Right renal cortex interstitium (tissue), 3 donors: ENCODE measurements at regions not wholly inside any gene's neighbourhood (a gene's known extent, or its start where the extent isn't known, plus 50 kb on each side); places are given as distances from the start of the nearest gene placed in this dataset.

ENCODE experiments used
- DNase-seq, 3 donors: peaks; one replicate each; pipeline ENCODE4 v3.0.0-alpha.2; 2013; ENCODE audit warnings: low read depth in 3 of 3, low spot score in 2 of 3

DNA sequence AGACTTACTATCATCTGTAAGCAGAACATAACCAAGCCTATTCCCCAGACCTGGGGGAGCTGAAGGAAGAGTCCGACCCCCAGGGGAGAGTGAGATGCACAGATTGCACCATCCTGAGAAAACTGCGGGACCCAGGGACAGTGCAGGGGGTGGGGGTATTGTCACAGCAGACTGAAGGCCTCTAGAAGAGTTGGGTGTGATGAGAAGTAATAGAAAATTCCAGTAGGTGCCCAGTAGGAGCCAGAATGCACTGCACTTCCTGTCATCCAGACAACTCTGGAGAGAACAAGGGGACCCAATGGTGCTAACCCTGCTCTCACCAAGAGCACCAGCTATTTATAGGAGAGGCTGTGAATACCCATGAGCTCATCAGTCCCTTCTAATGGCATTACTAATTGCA, 190.1 kb downstream of the BCL11B start:
- DNase-seq = no peak

DNA sequence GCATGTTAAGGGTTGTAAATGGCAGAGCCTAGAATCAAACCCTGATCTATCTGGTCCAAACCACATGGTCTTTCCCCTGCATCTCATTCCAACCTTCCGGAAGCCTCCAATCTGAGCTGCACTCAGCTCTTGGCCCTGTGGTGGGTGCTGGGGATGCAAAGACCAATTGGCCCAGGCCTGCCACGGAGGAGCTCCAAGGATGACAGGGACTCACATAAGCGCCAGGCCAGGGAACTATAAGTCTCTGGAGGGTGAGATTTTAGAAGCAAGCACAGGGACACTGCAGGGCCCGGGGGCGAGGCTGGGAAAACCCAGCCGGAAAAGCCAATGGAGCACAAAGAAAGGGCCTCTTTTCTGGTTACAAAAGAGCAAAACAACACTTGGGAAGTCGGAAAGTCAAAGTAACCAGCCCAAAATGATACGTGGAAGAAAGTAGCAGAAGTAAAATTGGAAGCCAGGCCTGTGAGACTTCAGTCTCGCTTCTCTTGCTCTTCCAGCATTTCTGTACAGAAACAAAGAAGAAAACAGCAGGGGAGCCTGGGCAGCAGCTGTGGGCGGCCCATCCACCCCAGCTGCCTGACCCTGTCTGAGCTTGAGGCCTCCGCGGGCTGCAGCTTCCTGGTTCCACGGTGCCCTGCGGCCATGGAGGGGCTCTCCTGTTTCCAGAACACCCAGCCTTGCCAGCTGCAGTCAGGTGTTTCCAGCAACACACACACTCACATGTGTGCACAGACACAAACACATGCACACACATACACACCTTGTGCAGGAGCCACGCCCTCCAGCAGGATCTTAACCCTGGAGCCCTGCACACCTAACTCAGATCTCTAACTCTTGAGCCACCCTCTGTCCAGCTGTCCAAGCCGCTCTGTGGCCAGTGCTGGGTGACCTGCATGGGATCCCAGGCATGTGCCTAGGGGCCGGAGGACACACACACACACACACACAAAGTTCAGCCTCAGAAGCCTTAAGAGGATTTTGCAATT, 178.2 kb downstream of the BCL11B start:
- no peak for DNase-seq

DNA sequence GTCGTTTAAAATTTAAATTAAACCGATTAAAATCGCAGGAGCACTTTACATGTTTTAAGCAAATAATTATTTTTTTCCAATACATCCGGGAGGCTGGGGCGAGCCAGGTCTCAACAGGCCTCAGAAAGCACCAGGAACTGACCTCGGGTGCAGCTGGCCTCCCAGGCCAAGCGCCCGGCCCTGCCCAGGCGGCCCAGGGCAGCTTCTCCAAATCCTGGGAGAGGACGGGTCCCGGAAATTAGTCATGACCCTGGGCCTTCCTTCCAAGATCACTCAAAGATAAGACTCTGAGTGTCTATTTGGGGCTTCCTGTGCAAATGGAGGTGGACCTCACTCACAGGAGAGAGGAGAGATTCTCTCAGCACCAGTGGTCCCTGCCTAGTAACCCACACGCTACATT, 177.1 kb downstream of the BCL11B start:
- DNase-seq = no peak

DNA sequence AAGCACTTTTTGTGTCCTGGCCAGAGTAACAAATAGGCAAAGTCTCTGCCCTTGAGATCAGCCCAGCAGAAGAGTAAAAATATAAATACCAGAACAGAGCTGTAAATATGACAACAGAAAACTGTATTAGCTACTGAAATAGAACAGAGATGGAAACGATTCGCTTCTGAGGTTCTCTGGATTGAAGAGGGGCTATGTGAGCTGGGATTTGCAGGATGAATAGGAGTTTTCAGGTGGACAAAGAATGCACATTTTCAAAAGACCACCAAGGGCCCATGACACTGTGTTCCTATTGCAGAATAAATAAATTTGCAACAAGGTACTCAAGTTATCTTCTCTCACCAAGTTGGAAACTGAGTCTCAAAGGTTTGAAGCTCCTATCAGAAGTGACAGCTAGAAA, 176.6 kb downstream of the BCL11B start:
- no peak for DNase-seq

DNA sequence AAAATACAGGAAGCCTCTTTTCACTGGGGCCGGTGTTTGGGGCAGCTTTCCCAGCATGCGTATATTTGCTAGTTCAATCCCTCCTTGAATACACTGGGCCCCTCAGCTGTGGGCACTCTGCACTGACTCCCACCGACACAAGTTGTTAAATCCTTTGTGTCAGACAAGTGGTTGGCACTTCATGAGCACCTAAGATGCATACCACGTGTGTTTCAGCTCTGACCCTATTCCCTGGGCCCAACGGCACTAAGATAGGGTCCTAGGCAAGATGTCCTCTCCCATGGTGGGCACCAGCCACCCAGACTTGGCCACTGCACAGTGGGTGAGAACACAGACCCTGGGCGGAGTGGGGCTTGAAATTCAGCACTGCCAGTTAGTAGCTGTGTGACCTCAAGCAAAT, 173.8 kb downstream of the BCL11B start:
- DNase-seq = no peak

DNA sequence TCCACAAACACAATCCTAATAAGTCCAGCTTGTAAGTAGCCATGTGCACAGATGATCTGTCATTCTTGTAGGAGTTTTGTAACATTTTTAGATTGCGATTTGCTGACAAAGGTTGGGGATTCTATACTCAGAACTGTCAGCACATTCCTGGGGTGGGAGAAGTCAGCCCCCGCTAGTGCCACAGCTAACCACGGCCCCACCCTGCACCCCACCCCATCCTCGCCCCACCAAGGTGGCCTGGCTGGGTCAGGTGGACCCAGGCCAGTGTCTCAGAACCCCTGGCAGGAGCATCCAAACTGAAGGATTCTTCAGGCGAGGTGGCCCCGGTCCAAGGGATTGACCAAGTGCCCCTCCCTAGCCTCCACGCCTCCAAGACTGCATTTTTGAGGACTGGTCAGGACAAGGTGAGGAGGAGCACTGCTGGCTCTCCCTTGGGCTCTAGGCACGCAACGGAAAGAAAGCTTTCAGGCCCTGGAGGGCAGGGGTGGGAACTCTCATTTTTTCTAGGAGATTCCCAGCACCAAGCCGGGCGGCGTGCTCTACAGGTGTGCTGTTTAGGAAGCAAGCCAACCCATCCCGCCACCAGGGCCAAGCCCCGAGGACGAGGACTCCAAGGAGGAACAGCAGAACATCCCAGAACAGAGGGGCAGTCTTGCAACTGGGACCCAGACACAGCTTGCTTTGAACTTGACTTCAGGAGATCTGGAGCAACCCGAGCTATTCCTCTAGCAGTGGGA, 172.8 kb downstream of the BCL11B start:
- no peak for DNase-seq

DNA sequence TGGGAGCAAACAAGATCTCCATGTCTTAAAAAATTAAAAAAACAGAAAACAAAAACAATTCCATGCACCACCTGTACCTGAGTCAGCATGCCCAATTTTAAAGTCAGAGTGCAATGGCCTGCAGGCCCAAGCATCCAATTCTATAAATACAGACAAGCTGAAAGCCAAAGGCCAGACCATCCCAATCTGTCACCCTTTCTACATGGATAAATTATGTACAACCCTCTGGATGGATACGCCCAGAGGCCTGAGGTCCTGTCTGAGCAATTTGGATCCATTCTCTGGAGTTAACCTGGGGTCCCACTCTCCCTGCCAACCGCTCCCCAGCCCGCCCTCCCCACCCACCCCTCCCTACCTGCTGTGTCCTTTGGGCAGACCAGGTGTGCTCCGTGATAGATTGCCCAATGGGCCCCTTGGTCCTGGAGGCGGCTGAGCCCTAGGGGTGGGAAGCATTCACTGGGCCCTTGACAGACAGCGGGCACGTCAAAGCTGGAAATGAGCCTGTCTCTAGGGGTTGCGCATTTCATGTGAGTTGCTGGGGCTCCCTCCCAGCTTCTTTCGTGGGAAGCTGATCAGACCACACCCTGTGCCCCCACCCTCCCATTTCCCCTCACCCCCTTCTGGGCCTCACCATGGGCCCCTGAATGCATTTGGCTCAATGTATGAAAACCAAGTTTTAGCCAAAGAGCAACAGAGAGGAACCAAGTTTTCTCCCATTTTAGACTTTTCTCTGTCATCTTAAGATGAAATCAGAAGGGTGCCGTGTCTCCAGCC, 171.3 kb downstream of the BCL11B start:
- DNase-seq = no peak

DNA sequence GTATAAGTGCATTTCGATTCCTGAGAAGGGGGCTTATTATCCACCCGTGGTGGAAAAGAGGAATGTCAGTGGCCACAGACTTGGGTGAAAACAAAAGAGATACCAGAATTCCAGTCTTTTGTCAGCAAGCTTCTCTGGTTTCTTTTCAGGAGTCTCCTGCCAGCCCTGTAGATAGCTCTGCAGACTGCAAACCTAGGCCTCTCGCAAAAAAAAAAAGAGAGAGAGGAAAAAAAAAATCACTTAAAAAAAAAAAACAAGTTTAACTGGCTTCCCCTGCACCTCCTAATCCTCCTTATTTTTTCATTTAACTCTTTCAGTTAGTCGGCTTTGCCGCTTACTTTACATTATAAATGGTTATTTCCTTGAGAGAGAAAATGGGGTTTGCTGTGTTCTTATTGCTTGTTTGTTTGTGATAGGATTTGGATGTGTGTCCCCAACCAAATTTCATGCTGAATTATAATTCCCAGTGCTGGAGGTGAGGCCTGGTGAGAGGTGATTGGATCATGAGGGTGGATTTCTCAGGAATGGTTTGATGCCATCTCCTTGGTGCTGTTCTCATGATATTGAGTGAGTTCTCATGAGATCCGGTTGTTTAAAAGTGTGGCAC, 170.0 kb downstream of the BCL11B start:
- no peak for DNase-seq

DNA sequence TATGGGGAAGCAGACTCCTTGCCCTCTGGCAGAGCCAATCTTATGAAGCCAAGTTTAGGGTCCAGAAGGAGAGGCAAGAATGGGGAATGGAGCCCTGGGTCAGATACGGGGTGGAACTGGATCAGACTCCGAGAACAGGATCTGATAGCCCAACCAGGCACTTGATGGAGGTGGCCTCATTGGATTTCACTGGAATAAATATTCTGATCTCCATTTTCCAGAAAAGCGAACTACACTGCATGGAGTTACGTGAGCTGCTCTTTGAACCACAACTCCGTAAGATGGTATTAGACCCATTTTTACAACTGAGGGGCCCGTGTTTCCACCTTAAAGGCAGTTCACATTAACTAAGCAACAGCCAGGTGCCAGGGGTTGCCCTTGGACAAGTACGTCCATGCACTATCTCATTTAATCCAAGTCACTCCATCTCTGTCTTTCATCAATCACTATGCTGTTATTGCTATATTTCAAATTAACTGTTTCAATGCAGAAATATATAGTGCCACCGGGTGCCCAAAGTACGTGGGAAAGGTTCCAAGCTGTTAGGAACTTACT, 155.2 kb downstream of the BCL11B start:
- DNase-seq = no peak

DNA sequence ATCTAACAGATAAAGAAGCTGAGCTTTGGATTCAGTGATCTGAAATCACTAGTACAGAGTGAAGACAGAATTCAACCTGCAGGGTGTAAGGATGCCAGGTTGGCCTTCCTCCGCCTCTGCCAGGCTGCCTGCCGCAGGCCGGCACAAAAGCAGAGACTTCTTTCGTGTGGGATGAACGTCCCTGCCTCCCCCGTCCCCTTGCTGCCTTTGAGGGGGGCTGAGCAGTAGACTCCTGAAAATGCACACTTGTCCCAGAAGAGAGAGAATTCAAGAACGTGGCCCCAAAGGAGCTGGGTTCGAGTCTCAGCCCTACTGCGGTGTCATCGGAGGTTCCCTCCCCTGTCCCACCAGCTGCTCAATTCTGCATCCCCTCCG, 154.3 kb downstream of the BCL11B start:
- no peak for DNase-seq

DNA sequence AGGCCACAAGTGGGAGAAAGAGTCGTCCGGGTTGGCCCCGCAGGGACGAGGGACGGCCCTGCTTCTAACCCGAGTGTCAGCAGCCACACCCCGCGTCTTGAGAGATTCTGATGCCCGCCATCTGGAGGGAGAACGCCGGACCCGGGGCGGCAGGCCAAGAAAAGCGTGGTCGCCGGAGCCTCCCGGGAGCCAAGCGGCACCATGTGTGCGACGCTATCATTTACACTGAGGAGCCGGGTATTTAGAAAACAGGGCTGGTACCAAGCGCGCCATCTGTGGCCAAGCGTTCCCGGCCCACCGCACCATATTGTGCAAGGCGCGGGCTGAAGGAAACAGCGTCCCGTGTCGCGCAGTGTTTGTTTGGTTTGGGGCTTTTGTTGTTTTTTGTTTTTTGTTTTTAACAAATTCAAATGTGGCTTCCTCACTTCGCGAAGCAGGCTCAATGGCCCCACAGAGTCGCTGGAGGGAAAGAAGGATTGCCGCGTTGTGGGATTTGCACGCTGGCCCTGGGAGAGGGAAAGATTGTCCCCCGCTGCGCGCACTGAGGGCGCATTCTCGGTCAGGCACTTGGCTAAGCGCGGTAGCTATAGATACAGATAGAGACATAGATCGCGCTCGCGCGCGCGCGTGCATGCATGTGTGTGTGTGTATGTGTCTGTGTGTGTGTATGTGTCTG, 153.8 kb downstream of the BCL11B start:
- no peak for DNase-seq

DNA sequence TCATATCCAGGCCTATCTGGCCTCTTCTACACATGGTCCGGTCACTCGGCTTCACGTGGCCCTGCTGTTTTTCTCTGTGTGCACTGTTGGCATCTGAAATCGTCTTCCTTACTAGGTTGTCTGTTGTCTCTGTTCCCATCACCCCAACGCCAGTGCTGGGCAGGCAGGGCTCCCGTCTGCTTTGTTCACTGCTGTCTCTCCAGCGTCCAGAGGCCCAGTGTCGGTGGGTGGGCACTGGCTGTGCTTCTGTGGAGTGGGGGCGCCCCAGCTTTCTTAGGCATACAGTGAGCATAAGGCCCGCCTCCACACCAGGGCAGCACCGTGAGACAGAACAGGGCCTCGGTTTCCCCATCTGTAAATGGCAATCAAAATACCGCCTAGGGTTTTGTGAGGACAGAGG, 153.1 kb downstream of the BCL11B start:
- DNase-seq = no peak
